Left ventricle myocardium inferior (tissue), 1 donor: ENCODE measurements at regions not wholly inside any gene's neighbourhood (a gene's known extent, or its start where the extent isn't known, plus 50 kb on each side); places are given as distances from the start of the nearest gene placed in this dataset.
A peak's percentile ranks its signal among the peaks of the same experiment; 100 is the strongest.

Experiments
- DNase-seq: peaks from one replicate; pipeline ENCODE4 v3.0.0-alpha.2; 2020
- H3K27ac ChIP-seq: fragments of 200-600 bp; replicated peaks from 2 replicates; pipeline ENCODE4 v1.8.0; 2021
- H3K27me3 ChIP-seq: fragments of 200-600 bp; 2 replicates; pipeline ENCODE4 v1.8.0; 2021; ENCODE audit warnings: low read depth
- H3K36me3 ChIP-seq: fragments of 200-600 bp; 2 replicates; pipeline ENCODE4 v1.8.0; 2021
- H3K4me1 ChIP-seq: fragments of 200-600 bp; 2 replicates; pipeline ENCODE4 v1.8.0; 2021
- H3K4me3 ChIP-seq: fragments of 200-600 bp; 2 replicates; pipeline ENCODE4 v1.8.0; 2021; ENCODE audit warnings: mild to moderate bottlenecking, moderate library complexity
- H3K9me3 ChIP-seq: fragments of 200-600 bp; replicated peaks from 2 replicates; pipeline ENCODE4 v1.8.0; 2021
- intact Hi-C: fragments of 100-400 bp; cut with micrococcal nuclease; formaldehyde crosslinking; loops from one replicate; pipeline ENCODE4 v1.11.0; 2022
- TF ChIP-seq, protein P1 (sequence below): fragments of 200-600 bp; IDR thresholded peaks from 2 replicates; pipeline ENCODE4 v1.8.0; 2021; ENCODE audit warnings: antibody characterized with exemption, mild to moderate bottlenecking, borderline replicate concordance
- donor health status: DM: no; HTN: yes; CAD: no; lungs with severe emphysema.

DNA sequence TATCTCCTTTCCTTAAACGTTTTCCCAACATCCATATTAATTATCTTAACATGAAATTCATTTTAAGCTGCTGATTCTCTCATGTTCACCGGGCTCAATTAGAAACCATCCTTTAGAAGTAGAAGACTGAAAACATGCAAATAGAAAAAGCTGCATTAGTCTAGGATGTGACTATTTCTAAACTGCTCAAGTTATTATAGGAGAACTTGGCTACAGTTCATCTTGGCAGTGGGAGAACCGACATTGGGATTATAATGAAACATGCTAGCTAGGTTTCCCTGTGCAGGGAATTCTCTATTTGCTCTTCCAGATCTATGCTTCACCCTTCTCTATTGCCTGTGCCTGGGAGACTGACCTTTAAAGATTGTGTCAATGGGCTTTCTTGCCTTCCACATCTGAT, 151.0 kb upstream of the PPARGC1A start:
- no peak overlapping the region for H3K27ac ChIP-seq
- no peaks in the 10 kb centered on the region for H3K9me3 ChIP-seq
- no peak overlapping the region for H3K4me3 ChIP-seq
- H3K27me3 ChIP-seq = no peaks in the 10 kb centered on the region
- no peaks in the 10 kb centered on the region for H3K36me3 ChIP-seq
- DNase-seq = no peak
- H3K4me1 ChIP-seq = no peaks in the 10 kb centered on the region
- intact Hi-C loops = no loop called here
- TF ChIP-seq, protein P1, sequence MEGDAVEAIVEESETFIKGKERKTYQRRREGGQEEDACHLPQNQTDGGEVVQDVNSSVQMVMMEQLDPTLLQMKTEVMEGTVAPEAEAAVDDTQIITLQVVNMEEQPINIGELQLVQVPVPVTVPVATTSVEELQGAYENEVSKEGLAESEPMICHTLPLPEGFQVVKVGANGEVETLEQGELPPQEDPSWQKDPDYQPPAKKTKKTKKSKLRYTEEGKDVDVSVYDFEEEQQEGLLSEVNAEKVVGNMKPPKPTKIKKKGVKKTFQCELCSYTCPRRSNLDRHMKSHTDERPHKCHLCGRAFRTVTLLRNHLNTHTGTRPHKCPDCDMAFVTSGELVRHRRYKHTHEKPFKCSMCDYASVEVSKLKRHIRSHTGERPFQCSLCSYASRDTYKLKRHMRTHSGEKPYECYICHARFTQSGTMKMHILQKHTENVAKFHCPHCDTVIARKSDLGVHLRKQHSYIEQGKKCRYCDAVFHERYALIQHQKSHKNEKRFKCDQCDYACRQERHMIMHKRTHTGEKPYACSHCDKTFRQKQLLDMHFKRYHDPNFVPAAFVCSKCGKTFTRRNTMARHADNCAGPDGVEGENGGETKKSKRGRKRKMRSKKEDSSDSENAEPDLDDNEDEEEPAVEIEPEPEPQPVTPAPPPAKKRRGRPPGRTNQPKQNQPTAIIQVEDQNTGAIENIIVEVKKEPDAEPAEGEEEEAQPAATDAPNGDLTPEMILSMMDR = no peak

DNA sequence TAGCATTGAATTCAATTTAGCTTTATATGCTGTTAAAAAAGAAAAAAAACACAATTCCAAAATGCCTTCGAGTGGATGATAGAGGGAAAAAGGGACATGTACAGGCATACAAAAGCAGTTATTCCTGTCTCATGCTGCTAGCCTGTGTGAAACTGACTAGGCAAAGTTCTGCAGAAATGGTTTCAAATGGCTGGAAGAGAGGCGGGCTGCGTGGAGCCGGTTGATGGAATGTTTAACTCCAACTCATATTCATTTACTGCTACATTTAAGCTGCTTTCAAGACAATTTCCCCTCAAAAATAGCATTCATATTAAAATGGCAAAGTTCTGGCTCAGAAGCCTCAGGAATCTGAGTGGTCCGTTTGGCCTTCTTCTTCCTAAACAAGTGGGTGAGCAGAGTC, 143.8 kb upstream of the PPARGC1A start:
- Histone ChIP-seq H3K27me3 (no peaks in the 10 kb centered on the region), H3K4me3 (no peak overlapping the region), H3K4me1 (no peaks in the 10 kb centered on the region), H3K36me3 (no peaks in the 10 kb centered on the region), H3K9me3 (no peaks in the 10 kb centered on the region), H3K27ac (no peak overlapping the region)
- intact Hi-C loops = no loop called here
- TF ChIP-seq, protein P1 = no peak
- no peak for DNase-seq

DNA sequence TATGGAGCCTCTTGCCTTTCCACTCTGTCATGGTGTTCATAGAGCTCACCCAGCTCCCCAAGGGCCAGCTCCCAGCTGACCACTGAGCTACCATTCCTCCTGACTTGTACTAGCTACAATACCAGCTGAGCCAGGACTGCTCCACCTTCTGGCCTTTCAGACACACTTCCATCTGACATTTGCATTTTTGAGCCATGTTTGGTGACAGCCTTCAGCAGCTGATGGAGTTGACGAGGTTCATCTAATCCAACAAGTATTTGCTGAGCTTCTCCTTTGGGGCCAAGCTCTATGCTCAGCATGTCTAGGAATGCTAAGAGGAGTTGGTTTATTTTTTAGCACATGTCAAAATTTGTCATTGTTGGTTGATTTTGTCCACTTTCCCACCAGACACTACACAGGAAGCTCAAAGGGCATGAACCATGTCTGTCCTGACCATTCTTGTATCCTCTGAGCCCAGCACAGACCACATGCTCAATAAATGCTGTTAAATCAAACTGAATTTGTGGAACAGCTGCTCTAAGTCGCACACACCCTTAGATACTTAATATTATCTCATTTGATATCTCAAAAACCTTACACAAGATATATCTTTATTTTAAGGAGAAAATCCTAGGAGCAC, 142.6 kb upstream of the PPARGC1A start:
- Histone ChIP-seq H3K9me3 (no peaks in the 10 kb centered on the region), H3K4me3 (no peak overlapping the region), H3K4me1 (no peaks in the 10 kb centered on the region), H3K27me3 (no peaks in the 10 kb centered on the region), H3K36me3 (no peaks in the 10 kb centered on the region), H3K27ac (no peak overlapping the region)
- intact Hi-C loops = no loop called here
- DNase-seq = no peak
- TF ChIP-seq, protein P1 = peak; percentile 57

DNA sequence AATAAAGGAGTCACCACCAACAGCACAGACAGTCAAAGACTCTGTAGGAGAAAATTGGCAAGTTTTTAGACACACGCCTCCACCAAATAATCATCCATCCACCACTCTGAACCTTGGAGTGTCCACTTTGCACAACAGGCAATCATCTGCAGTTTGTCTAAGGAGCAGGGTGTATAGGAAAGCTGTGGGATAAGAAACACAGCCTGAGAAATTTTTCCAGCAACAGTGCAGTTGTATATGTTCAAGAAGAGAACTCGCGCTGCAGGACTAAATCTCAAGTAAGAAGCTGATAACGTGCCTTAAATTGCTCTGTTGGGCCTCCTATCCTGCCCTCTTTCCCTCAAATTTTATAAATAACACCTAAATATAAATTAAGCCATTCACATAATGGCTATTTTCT, 136.7 kb upstream of the PPARGC1A start:
- intact Hi-C loops = no loop called here
- Histone ChIP-seq H3K4me3 (no peak overlapping the region), H3K9me3 (no peaks in the 10 kb centered on the region), H3K4me1 (no peaks in the 10 kb centered on the region), H3K27me3 (no peaks in the 10 kb centered on the region), H3K36me3 (no peaks in the 10 kb centered on the region), H3K27ac (no peak overlapping the region)
- no peak for DNase-seq
- TF ChIP-seq, protein P1 = no peak

DNA sequence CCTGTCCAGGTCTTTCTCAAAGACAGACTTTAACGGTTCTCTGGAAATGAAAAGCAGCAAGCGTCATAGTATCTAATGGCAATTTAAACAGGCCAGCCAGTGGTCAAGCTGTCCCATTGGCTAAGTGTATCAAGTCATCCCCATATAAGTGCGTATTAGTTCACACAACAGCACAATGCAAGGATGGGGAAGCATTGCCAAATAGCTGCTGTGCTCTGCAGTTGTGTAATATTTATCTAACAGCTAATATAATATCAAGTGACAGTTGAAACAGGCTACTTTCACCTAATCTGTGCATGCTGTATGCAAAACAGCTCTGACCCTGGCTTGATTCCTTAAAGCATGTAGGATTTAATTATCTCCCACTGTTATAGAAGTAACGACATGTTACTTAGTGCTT, 134.8 kb upstream of the PPARGC1A start:
- DNase-seq = no peak
- Histone ChIP-seq H3K9me3 (no peaks in the 10 kb centered on the region), H3K4me1 (no peaks in the 10 kb centered on the region), H3K27ac (no peak overlapping the region), H3K36me3 (no peaks in the 10 kb centered on the region), H3K4me3 (no peak overlapping the region), H3K27me3 (no peaks in the 10 kb centered on the region)
- TF ChIP-seq, protein P1 = no peak
- intact Hi-C loops = no loop called here
